GM18870 (cell line): ENCODE measurements at regions not wholly inside any gene's neighbourhood (a gene's known extent, or its start where the extent isn't known, plus 50 kb on each side); places are given as distances from the start of the nearest gene placed in this dataset.
A peak's percentile ranks its signal among the peaks of the same experiment; 100 is the strongest.

Experiments used
- ATAC-seq: cut with Tn5 transposase; IDR thresholded peaks from one replicate; pipeline ENCODE4 v1.9.1; 2021; ENCODE audit warnings: moderate library complexity; ENCODE audit not compliant: unreplicated experiment

DNA sequence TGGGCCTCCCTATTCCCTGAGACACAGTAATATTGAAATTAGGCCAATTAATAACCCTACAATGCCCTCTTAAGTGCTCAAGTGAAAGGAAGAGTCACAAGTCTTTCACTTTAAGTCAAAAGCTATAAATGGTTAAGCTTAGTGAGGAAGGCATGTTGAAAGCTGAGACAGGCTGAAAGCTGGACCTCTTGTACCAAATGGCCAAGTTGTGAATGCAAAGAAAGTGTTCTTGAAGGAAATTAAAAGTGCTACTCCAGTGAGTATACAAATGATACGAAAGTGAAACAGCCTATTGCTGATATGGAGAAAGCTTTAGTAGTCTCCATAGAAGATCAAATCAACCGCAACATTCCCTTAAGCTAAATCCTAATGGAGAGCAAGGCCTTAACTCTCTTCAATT, 140.8 kb downstream of the PTCSC3 start:
- ATAC-seq, result no peak

GRCh38 chr14:36028665-36029064, 147.9 kb downstream of the PTCSC3 start:
- ATAC-seq, result no peak

DNA sequence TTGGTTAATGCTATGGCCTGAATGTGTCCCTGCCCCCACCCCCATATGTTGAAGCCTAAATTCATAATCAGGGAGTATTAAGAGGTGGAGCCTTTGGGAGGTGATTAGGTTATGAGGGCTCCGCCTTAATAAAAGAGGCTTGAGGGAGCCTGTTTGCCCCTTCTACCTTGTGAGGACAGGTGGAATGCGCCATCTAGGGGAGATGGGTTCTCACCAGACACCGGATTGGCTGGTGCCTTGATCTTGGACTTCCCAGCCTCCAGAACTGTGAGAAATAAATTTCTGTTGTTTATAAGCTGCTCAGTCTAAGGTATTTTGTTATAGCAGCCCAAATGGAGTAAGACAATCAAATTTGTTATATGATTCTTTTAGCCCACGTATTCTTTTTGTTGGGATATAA, 148.3 kb downstream of the PTCSC3 start:
- no peak for ATAC-seq

DNA sequence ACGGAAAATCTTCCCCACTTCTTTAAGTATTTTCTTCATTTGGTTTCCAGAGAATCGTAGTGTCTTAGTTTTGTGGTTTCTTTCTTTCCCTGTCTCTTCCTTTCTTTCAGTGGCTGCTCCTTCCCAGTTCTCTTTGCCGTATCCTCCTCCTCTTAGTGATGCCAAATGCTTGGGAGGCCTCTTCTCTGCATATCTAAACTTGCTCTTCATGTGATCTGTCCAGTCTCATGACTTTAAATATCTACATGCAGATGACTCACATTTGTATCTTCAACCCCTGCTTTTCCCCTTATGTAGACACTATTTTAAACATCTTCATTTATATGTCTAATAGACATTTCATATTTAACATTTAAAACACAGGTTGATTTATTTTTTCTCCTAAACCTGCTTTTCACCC, 149.2 kb downstream of the PTCSC3 start:
- no peak for ATAC-seq

DNA sequence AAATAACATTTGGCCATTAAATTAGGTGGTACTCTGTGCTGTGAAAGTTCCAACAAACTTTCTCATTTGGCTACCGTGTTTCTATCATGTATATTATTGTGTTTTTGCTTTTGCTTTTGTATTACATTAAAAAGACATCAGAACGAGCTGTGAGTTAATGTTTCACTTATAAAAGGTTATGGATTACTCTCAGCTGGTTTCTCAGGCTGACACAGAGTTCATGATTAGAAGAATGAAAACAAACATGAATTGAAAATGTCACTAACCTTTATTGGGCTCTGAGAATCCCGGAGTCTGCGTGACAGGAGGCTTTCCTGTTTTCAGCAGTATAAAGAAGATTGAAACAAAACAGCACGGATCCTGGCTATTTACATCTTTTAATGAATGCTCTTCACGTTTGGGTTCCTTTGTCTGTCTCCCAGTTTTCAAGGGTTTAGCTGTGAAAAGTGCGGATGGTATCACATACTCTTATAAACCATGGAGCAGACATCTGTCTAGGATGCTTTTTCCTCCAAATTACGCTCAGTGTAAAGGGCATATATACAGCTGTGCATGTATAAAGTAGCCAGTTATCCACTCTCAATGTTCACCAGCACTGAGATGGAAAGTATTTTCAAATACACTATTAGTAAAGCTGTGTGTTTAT, 153.6 kb downstream of the PTCSC3 start:
- no peak for ATAC-seq

GRCh38 chr14:36021591-36022320, 154.8 kb downstream of the PTCSC3 start:
- ATAC-seq, result peak; percentile 25

DNA sequence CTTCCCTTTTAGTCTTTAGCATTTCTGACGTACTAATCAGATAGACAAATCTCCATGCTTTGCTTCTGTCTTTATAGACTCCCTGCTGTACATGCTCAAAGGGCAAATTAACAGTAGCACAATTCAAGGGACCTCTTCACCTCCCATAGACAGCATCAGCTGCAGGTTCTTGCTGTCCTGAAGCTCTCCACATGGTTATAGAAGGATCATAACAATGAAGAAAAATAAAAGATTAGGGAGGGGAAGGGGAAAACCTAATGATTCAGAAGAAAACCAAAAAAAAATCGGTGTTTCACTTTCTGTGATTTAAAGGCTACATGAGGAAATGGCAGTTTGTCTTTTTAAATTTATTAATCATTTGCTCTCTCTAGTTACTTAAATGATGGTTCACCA, 155.5 kb downstream of the PTCSC3 start:
- peak; percentile 60 for ATAC-seq

GRCh38 chr14:36020120-36021029, 156.1 kb downstream of the PTCSC3 start:
- ATAC-seq, result no peak

DNA sequence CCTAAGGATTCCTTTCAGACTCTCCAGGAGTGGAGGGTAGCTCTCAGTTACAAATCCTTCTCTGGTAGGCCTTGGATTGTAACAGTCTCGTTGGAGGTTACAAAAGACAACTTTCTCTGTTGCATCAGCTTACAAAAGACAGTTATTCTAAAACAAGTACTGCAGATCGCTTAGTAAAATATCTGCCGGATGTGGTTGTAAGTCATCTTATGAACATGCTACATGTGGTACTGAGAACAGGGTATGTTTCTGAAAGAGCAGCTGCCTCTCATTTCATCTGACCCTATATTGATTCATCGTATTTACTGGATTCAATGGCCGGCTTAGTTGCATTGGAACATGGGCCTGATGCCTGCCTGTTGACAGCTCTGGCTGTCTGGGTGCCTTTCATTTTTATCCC, 157.4 kb downstream of the PTCSC3 start:
- no peak for ATAC-seq

- no peak for ATAC-seq
These were observed 162.3 kb downstream of the PTCSC3 start for GRCh38 chr14:36014236-36014635.

DNA sequence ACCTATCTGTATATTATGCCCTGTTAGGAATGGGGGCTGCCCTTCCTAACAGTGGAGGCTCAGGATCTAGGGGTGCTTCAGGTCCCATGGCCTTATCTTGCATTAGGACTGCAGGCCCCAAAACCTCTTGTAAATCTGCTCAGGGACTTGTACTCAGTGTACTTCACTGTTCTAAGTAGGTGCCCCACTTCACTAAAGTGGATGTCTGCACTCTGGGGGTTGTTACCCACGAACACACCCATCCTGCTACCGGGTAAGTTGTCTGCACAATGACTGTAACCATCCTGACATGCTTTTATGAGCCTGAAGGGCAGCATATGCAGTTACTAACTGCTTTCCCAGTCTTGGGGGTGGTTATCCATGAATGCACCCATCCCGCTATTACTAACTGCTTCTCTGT, 163.0 kb downstream of the PTCSC3 start:
- no peak for ATAC-seq

- ATAC-seq, result no peak
These were observed 163.9 kb downstream of the PTCSC3 start for GRCh38 chr14:36012621-36013020.

- ATAC-seq, result no peak
These were observed 166.9 kb downstream of the PTCSC3 start for GRCh38 chr14:36009643-36010042.

- no peak for ATAC-seq
These were observed 169.9 kb downstream of the PTCSC3 start for GRCh38 chr14:36006623-36007022.

DNA sequence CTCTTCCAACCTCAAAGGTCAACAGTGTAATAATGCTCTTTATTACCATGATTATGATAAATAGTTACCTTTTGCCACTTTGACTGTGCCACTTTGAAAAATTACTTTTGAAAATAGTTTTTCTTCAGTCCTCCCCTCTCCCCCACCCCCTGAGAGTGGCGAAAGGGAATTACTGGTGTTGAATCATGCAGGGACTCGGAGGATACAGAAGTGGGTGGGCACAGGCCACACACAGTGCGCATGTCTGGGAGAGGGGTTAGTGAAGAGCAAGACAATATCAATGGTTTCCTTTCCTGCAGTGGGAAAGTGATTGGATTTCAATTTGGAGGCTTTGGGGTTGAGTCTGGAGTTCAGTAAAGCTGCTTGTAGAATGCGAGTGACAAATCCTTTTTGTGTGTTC, 170.9 kb downstream of the PTCSC3 start:
- ATAC-seq, result no peak

- no peak for ATAC-seq
These were observed 174.6 kb downstream of the PTCSC3 start for GRCh38 chr14:36001936-36002335.

DNA sequence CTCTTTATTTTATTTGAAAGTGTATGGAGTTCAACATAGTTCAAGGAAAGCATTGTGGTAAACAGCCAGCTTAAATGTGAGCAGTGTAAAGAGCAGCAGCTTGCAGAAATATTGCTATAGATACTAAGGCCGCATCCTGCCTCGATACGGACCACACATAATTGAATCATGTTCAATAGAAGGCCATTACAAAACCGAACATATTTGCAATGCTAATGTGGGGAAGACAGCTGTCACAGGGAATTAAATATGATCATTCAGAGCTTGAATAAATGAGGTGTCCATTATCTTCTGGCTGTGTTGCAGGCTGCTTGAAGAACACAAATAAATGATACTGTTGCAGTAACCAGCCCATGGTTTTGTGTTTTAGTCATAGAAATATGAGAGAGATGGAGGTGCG, 173.2 kb downstream of the BRMS1L start:
- ATAC-seq, result no peak

- no peak for ATAC-seq
These were observed 172.2 kb downstream of the BRMS1L start for GRCh38 chr14:35998303-35998702.

GRCh38 chr14:35993684-35993960, 167.5 kb downstream of the BRMS1L start:
- no peak for ATAC-seq

DNA sequence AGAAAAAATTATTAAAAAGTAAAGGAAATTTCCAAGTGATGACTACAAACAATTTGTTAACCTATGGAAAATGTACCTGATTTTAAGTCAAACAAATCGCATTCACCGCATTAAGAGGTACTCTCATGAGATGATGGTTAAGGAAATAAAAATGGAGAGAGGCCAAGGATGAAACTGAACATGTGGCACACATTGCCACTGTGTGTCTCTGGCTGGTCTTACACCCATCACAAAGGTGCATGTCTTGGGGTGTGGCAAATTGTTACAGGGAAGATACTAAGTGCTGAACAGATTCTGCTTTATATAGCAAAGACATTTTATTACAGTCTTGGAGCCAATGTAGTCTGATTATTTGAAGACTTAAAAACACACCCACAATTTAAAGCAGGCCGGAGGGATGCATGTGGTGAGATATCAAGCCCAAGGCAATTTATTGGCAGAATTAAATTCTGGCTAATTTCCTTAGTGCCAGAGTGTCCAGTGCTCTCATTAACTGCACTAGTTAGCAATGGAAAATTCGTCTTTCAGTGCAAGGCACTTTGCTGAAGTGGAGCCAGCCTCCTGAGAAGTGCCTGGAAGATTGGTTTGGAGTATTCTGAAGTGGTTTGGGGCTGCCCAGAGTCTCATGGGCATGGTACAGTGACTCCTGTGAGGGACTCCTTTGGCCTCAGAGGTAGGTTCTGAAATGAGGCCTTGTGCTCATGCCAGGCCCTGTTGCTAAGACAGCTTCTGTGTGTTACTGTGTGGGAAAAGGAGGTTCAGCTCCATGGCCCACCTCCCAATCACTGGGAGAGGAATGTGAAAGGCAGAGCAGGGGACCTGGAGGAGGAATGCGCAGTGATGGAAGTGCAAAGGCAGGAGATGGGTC, 166.9 kb downstream of the BRMS1L start:
- ATAC-seq, result no peak

- ATAC-seq, result no peak
These were observed 165.2 kb downstream of the BRMS1L start for GRCh38 chr14:35991356-35991755.
